Lung microvascular endothelial cell (primary cell): ENCODE measurements at regions not wholly inside any gene's neighbourhood (a gene's known extent, or its start where the extent isn't known, plus 50 kb on each side); places are given as distances from the start of the nearest gene placed in this dataset.
"Not testable (repeated sequence)": the region's sequence is repeated elsewhere in the genome, so short reads cannot be mapped to it uniquely, and the experiment has no call there.

Experiments used
- DNase-seq, 2 donors: peaks; one replicate each; pipeline versions ENCODE4 v3.0.0 to v3.0.0-alpha.2; 2010; ENCODE audit warnings: low read depth in 2 of 2

DNA sequence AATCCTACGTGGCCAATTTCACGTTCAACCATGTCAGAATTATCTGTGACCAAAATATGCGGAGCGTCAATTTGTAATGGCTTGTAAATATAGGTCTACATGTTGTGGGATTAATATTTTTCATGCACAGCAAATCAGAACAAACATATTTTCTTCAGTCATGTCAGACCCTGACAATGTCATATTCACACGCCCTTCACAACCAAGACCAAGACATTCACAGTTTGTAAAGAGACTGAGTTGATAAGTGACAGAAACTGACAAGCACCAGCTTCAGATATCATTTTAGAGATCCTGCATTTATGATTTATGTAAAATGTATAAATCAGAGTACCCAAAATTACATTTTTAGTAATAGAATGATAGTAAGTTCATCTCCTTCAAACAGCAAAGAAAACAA lies 57.3 kb upstream of the NOVA1 start:
- DNase-seq = no peak

DNA sequence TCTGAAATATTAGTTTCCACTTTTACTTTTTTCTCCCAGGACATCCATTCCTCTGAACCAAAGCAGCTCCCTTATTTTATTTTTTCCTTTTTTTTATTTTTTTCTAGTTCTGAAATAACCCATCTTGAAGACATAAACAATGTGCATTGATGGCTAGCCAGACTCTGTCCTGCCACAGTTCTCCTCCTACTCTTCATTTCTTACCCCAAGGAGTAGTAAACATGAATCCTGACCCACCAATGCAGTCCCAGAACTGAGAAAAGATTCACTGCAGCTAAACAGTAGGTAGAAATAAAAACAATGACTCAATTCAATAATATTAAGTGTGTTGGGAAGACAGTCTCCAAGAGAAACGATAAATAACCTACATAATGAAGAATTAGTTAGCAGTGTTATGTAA lies 65.7 kb upstream of the NOVA1 start:
- no peak for DNase-seq

DNA sequence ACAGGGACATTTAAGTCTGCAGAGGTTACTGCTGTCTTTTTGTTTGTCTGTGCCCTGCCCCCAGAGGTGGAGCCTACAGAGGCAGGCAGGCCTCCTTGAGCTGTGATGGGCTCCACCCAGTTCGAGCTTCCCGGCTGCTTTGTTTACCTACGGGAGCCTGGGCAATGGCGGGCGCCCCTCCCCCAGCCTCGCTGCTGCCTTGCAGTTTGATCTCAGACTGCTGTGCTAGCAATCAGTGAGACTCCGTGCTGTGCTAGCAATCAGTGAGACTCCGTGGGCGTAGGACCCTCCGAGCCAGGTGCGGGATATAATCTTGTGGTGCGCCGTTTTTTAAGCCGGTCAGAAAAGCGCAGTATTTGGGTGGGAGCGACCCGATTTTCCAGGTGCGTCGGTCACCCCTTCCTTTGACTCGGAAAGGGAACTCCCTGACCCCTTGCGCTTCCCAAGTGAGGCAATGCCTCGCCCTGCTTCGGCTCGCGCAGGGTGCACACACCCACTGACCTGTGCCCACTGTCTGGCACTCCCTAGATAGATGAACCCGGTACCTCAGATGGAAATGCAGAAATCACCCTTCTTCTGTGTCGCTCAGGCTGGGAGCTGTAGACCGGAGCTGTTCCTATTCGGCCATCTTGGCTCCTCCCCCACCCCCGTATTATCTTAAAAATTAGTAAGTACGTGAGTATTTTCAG lies 81.0 kb upstream of the NOVA1 start:
- DNase-seq = not testable (repeated sequence)

DNA sequence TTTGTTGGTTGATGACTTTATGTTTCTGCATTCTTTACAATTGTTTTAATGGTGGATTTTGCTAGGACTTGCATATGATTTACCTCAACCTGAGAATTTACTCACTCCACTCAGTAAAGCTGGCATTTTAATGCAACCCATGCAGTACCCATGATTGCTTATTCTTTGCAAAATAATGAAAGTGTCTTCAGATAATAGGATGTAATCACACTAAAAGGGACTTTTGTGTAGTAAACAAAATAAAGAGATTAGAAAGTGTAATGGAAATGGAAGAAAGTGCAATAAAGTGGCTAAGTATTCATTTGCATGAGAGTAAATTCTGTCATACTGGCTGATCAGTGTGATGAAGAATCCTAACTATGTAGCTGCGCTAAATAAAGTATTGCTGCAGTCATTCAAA lies 87.6 kb upstream of the NOVA1 start:
- DNase-seq = no peak

DNA sequence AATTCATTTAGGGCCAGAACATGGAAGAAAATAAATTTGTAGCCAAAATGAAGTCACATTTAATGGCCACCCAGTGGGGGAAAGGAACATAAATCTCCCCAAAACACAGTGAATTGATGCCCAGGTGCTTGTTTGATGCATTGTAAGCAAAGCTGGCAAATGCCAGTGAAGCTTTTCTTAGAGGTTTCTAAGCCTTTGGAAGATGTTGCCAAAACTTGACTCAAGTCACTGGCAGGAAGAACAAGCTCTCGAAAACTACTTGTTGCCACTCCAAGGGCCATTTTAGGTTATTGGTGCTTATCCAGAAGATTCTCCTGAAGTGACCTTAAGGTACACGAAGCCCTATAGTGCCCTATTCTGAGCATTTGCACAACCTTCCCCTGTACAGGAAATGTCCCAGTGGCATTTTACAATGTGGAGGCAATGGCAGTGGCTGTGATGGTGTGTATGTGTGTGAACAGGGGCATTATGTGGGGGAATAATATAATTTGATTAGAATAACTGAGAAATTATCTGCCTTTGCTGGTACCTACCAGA lies 89.5 kb upstream of the NOVA1 start:
- no peak for DNase-seq

DNA sequence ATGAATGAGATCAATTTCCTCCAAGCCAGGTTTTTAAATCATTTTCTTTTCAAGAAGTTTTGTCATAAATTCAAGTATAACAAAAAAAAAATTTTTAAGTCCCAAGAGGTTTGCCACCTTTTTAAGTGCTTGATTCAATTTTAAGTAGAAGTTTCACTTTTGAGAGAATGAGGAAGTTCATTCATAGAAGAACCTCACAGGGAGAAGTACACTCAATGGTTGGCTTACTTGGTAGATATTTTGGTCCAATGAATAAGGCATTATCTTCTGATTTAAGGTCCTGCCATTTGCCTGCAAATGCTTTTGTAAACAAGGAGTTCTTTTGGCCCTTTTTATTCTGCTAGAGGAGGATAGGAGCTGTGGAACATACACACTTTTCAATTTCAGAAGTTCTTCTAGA lies 96.7 kb upstream of the NOVA1 start:
- no peak for DNase-seq

DNA sequence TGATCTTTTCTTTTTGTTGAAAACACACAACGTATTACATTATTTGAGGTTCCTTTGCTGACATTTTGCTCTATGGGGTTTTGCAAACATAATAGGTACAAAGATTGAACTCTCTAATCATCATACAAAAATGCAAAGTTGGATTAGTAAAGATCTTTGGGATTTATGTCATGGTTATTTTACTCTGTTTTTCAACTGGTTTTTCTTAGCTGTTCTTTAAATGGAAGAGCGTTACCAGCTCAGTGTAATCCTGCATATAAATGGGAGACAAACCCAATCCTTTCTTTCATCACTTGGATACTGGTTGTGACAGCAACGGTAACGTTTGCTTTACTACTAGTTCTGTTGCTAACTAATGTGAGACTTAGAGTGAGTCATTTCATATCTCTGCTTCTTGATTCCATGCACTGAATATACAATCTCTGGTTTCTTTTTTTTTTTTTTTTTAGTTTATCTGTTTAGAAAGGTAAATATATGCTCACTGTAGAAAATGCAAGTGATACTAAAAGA lies 104.9 kb upstream of the NOVA1 start:
- no peak for DNase-seq

DNA sequence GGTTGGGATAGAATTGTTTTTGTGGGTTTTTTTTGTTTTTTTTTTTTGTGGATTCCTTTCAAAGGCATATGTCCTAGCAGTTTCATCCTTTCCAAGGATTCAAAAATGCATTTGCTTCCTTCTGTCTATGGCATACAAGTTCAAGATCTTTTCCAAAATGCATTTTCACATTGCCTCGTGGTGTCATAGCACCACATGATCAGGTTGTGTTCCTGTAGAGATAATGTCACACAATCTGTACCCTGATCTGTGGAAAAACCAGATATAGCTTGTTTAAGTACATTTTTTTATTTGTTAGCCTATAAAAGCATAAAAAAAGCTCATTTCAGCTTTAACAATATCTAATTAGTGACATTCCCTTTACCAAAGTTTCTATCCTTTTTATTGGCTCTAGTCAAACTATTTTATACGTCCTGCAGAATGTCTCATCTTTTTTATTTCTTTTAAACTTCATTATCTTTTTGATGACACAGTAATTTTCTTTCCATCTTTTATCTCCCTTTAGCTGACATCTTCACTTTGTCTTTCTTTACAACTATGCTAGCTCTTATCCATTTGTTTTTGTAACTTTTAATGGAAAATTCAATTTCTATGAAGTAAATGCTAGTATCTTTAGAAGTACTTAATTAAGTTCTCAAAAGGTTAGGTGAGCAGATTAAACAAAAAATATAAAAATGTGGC lies 106.0 kb upstream of the NOVA1 start:
- DNase-seq = no peak

DNA sequence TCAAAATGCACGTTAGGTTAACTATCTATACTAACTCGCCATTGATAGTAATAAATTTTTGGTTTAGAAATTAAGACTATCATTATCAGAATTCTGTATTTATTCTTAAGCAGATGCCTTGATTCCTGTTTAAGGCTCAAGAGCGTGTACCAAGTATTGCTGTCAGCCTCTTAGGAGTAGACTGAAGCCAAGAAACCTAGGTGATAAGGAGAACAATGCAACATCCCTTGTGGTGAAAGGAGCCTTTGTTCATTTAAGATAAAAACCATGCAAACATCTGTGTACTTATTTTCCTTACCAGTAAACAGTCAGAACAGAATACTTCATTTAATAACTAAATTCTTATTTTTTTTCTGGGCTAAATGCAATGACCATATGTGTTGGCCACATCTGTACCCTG lies 109.4 kb upstream of the NOVA1 start:
- no peak for DNase-seq

DNA sequence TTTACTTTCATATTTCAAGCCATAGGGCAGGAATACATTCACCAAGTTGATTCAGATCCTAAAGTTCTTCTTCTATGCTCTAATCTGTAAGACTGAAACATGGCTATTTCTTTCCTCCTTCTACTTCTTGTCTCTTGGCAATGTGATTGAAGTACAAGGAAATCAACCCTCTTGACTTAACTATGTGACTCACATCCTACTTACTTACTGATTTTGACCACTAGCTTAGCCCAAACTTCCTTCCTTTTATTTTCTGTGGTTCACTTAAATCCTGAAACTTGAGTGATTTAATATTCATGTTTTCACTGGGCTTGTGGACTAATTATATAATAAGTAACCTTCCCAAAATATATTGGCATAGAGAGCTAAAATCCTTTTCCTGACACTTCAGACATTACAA lies 111.2 kb upstream of the NOVA1 start:
- DNase-seq = peak in 1 of 2 donors; percentile 47

DNA sequence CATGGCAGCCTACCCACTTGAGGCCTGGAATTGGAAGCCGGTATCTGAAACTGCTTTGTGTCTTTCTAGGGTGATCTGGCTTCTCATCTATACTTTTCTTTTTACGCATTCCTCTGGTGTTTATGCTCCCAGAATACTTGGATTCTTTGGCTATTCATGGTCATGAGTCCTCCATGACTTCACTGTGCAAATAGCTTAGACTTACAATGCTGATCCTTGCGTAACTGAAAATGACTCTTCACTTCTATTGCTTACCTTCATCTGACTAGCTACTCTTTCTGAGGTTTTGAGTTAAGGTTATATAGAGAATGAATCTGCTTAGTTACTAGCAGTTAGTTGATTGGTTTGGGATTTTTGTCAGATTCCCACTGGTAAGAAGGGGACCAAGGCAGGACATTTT lies 121.7 kb upstream of the NOVA1 start:
- DNase-seq = no peak

DNA sequence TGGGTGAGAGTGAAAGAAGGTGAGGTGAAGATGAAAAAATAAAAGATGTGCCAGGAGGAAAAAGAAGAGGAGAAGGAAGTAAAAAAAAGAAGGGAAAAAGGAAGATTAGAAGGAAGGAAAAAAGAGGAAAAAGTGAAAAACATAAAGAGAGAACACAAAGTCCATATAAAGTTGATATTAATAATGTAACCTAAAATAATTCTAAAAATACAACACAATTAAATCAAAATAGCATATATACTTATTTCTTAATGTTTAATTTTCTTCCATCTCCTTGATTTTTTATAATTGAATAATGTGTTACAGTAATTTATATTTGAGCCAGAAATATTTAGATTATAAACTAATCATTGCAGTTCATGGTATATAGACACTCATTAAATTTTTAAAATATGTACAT lies 124.4 kb upstream of the NOVA1 start:
- no peak for DNase-seq

DNA sequence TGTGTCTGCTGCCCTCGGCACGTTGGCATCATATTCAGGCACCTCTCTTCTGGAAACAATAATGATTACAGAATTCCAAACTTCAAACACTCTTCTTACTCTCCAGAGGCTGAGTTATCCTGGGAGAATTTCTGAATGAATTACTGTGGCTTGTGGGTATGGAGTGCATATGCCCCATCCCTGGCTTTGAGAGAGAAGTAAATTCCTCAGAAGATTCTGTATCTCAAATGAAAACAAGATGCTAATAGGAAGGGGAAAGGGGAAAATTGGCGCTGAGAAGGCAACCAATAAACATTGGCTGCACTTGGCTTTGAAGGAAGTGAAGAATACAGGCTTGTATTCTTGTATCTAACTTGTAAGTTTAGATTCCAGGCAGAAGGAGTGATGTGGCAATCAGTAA lies 132.0 kb upstream of the NOVA1 start:
- no peak for DNase-seq

DNA sequence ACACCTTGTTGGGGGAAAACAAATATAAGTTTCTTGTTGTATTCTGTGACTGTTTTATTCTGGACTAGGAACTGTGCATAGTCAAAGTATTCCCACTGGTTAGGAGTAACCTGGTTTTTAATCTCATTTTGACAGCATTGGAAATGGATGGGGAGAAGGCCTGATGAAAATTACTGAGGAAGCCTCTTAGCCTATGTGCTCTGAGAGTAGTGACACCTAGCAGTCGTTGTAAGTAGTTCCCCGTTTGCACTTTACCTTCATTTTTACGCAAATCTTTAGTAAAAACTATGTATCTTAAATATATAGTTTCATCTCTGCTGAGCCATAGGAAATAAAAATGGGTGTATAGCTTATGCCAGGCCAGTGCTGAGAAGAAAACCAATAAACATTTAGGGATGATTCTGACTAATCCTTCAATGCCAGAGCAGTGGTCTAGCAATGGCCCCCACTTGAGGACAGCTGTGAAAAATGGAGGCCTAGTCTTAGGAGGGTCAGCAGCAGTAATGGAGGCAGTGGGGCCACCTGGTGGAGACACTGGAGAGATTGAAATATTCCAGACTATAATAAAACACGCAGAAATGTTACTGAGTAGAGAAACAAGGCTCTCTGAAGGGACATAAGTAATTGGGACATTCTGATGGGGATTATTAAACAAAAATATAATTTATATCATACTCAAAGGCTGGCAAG lies 133.2 kb upstream of the NOVA1 start:
- peak; percentile 1 to 21 for DNase-seq

DNA sequence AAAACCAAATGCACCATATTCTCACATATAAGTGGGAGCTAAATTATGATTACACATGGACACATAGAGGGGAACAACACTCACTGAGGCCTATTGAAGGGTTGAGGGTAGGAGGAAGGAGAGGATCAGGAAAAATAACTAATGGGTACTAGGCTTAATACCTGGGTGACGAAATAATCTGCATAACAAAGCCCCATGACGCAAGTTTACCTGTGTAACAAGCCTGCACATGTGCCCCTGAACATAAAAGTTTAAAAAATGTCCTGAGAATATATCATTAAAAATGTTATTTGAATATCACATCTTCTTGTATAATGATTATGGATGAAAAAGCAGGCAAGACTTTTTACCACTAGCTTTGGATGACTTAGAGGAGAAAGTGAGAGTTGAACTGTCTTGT lies 138.0 kb upstream of the NOVA1 start:
- DNase-seq = no peak

DNA sequence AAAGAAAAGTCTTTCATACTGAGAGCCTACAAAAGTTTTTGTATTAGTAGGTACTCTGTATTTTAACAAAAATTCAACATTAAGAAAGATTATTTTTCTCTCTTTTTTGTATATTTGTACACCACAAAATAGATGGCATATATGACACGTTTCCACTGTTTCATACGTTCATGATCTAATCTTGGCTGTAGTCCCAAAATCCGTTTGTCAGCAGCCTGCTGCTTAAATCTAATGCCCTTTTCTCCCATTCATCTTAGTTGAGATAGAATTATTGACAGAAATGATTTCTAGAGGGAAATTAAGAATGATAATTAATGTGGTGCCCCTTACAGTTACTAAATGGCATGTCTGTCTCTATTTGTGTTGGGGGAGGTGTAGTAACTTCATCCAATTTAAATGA lies 140.7 kb upstream of the NOVA1 start:
- DNase-seq = peak; percentile 27 to 57

DNA sequence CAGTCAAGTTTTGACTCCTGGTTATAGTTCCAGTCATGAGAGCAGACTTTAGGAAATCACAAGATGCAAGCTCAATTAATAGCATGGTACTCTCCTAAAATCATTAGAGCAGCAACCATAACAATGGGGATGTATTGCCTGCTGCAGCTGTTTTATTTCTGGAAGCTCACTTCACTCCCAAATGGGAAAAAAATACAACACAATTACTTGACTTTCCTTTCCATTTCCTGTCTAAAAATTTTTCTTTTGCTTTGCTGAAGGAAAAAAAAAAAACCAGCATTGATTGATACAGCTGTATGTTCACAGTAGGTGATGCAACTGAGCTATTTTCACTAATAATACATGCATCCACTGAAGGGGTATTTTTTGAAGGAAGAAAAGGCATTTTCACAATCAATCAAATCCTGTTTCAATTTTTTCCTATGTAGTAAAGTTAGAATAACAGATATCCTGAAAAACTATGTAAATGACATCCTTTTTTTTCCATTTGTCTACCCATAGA lies 143.9 kb upstream of the NOVA1 start:
- no peak for DNase-seq

DNA sequence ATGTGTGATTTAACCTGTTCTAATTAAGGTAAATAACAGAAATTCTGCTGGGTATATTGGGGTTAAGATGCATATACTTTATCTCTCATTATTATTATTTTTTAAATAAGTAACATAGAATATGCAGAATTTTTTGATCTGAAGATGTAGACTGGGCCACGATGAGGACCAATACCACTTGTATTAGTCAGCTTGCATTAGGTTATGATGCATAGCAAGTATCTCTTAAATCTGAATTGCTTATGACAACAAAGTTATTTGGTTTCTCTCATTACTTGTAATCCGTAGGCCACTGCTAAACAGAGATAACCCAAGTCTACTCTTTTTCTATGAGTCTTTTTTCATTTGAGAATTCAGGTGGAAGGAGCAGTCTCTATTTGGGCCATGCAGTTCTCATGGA lies 145.5 kb upstream of the NOVA1 start:
- no peak for DNase-seq

DNA sequence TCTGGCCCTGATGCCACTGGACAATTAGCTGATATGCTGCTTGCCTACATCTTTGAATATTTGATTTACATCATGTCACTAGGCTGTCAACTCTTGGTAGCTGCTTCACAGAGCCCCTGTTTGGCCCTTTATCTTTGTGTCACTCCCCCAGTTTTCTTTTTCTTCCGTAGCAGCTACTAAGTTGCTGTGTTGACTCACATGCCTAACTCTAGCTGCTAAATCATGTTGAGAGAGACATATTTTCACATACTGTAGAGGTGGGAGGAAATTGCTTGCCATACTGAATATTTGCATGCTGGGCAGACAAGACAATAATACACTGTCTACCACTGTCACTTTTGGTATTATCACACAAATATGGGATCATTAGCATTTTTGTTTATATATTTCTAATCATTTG lies 147.1 kb upstream of the NOVA1 start:
- no peak for DNase-seq

DNA sequence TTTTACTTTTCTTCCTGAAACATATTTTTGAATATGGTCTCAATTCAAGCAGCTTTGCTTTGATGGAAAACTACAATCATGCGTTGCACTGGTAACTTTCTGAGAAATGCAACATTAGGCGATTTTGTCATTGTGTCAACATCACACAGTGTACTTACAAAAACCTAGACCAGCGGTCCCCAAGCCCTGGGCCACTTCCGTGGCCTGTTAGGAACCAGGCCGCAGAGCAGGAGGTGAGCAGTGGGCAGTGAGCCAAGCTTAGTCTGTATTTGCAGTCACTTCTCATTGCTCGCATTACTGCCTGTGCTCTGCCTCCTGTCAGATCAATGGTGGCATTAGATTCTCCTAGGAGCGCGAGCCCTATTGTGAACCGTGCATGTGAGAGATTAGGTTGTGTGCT lies 163.7 kb upstream of the NOVA1 start:
- DNase-seq = no peak

DNA sequence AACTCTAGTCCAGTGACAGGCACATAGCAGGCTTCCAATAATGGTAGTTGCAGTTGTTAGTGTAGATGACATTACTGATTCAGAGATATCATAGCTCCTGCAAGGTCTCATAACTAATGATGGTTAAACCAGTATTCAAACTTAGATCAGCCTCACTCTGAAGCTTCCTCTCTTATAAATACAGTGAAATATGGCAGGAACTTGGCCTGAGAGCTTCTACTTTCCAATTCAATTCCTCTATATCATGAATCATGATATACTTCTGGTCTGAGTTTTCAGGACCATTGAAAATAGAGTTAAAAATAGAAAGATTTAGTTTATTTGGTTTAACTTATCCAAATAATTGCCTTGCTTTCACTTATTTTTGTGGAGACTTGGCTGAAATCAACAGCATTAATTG lies 167.5 kb upstream of the NOVA1 start:
- DNase-seq = no peak

DNA sequence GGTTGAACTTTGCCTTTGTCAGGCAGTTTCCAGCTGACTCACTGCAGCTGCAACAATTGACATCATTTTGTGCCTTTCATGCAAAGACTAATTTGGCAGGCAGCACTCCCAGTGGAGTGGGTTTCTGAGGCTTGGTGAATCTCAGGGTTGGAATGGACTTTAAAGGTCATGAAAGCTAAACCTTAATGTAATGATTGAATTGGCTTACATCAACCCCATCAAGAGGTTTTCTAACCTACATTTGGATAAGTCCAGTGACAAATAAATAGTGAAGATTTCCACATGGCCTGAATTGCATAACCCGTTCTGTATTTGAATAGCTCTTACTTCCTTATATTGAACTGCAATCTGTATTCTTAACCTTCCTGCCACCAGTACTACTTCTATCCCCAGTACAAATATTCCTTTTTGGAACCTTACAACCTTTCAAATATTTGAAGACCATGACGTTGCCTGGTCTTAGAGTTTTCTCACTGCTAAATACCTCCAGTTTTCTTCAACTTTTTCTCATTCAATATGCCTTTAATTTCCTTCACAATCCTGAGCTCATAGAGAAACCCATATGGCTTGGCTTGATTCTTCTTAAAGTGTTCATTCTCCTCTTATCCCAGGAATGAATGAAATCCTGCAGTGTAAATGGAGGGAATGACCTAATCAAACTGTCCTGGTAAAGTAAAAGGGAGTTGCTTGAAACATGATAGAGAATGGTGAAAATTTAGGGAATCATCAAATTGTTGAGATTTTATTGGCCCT lies 168.1 kb upstream of the NOVA1 start:
- peak; percentile 25 to 51 for DNase-seq
